ENCODE measurements at regions not wholly inside any gene's neighbourhood (a gene's known extent, or its start where the extent isn't known, plus 50 kb on each side); places are given as distances from the start of the nearest gene placed in this dataset.

GRCh38 chr6:25138934-25139415 is 140.2 kb upstream of the CARMIL1 start (continued):
- no peak for TF ChIP-seq CHD7 (IDR thresholded peaks at IDR 0.05; ENCODE audit: insufficient replicate concordance, low read length)
- TF ChIP-seq JUND (IDR thresholded peaks at IDR 0.05; ENCODE audit: low read length), result no peak
- TF ChIP-seq RFX5 (IDR thresholded peaks at IDR 0.05; ENCODE audit: borderline replicate concordance, low read depth, low read length), result no peak
- no peak for TF ChIP-seq ZNF274 (IDR thresholded peaks at IDR 0.05; ENCODE audit: borderline replicate concordance, extremely low read depth, low read length)

Measured in H1 (cell line).